Kidney (tissue), 13 donors: ENCODE measurements at regions not wholly inside any gene's neighbourhood (a gene's known extent, or its start where the extent isn't known, plus 50 kb on each side); places are given as distances from the start of the nearest gene placed in this dataset.

Experiments used
- DNase-seq, 5 donors: peaks; one replicate each; pipeline ENCODE4 v3.0.0-alpha.2; 2013 to 2020
- FAIRE-seq: peaks from 2 replicates; lab custom pipeline; 2012; peaks lifted over from hg19 to GRCh38; lab: Jason Lieb, UNC
- H3K27ac ChIP-seq, 2 donors: one replicate each; pipeline ENCODE4 v1.7.0; 2013; ENCODE audit warnings: low read depth in 2 of 2, low read length in 2 of 2, inconsistent platforms in 1 of 2
- H3K27me3 ChIP-seq: one replicate; pipeline ENCODE4 v1.7.1; 2013; ENCODE audit warnings: low read length, inconsistent platforms; ENCODE audit not compliant: control insufficient read depth, insufficient read depth
- H3K36me3 ChIP-seq, 3 donors: one replicate each; pipeline versions ENCODE4 v1.7.0 to v1.7.1; 2013; ENCODE audit warnings: low read length in 3 of 3, control low read depth in 1 of 3, inconsistent platforms in 1 of 3; ENCODE audit not compliant: insufficient read depth in 3 of 3, control insufficient read depth in 2 of 3
- H3K4me1 ChIP-seq, 3 donors: one replicate each; pipeline versions ENCODE4 v1.7.0 to v1.7.1; 2013; ENCODE audit warnings: low read length in 3 of 3, inconsistent platforms in 1 of 3, low read depth in 1 of 3; ENCODE audit not compliant: control insufficient read depth in 2 of 3, insufficient read depth in 2 of 3
- H3K4me3 ChIP-seq, 3 donors: one replicate each; pipeline versions ENCODE4 v1.7.0 to v1.8.1; 2013; ENCODE audit warnings: low read length in 3 of 3, control low read depth in 1 of 3, inconsistent platforms in 1 of 3
- H3K9ac ChIP-seq, 3 donors: one replicate each; pipeline versions ENCODE4 v1.7.0 to v1.7.1; 2013; ENCODE audit warnings: low read length in 3 of 3, control low read depth in 1 of 3, inconsistent platforms in 1 of 3
- H3K9me3 ChIP-seq, 3 donors: one replicate each; pipeline versions ENCODE4 v1.7.0 to v1.7.1; 2013; ENCODE audit warnings: low read length in 3 of 3, control low read depth in 1 of 3, inconsistent platforms in 1 of 3; ENCODE audit not compliant: control insufficient read depth in 2 of 3, insufficient read depth in 1 of 3
- CTCF ChIP-seq: IDR thresholded peaks from 3 replicates; pipeline ENCODE4 v1.5.1; 2012; ENCODE audit warnings: mild to moderate bottlenecking, moderate library complexity, borderline replicate concordance; ENCODE audit not compliant: insufficient read depth; ENCODE audit errors: extremely low read depth
- intact Hi-C: fragments of 100-400 bp; cut with DNase I; formaldehyde crosslinking; loops from one replicate; pipeline ENCODE4 v1.11.1; 2022
- donor health status: control.
- donor health status: control.
- donor health status: control.
- donor health status: control.
- donor health status: control.
- donor health status: DM: yes; HTN: yes; CAD: no.
- donor health status: Normal renal cell carcinoma (clear cell type).

GRCh38 chr9:135372036-135372435 lies 107.5 kb upstream of the PPP1R26 start:
- H3K27me3 ChIP-seq = no peaks in the 10 kb centered on the region
- no peaks in the 10 kb centered on the region for H3K4me1 ChIP-seq
- peak in 1 of 5 donors; percentile 11 for DNase-seq
- H3K9me3 ChIP-seq = no peaks in the 10 kb centered on the region
- no peak overlapping the region for H3K27ac ChIP-seq
- no peaks in the 10 kb centered on the region for H3K36me3 ChIP-seq
- intact Hi-C loops = no loop called here
- no peak overlapping the region for H3K9ac ChIP-seq
- FAIRE-seq = no peak
- TF ChIP-seq CTCF = no peak
- H3K4me3 ChIP-seq = no peak overlapping the region

GRCh38 chr9:135372501-135373008 lies 107.0 kb upstream of the PPP1R26 start:
- peak in 1 of 5 donors; percentile 17 for DNase-seq

GRCh38 chr9:135373151-135373685 lies 106.4 kb upstream of the PPP1R26 start:
- Histone ChIP-seq H3K27ac (no peak overlapping the region), H3K36me3 (no peaks in the 10 kb centered on the region), H3K4me3 (no peak overlapping the region), H3K4me1 (no peaks in the 10 kb centered on the region), H3K9me3 (no peaks in the 10 kb centered on the region), H3K9ac (no peak overlapping the region), H3K27me3 (no peaks in the 10 kb centered on the region)
- TF ChIP-seq CTCF = no peak
- intact Hi-C loops = no loop called here
- FAIRE-seq = no peak
- DNase-seq = no peak

More at GRCh38 chr9:135372501-135373008, 107.0 kb upstream of the PPP1R26 start:
- Histone ChIP-seq H3K9me3 (no peaks in the 10 kb centered on the region), H3K36me3 (no peaks in the 10 kb centered on the region), H3K9ac (no peak overlapping the region), H3K27me3 (no peaks in the 10 kb centered on the region), H3K4me1 (no peaks in the 10 kb centered on the region), H3K27ac (no peak overlapping the region), H3K4me3 (no peak overlapping the region)
- no peak for TF ChIP-seq CTCF
- FAIRE-seq = no peak
- intact Hi-C loops = no loop called here

GRCh38 chr9:135373820-135374219 lies 105.8 kb upstream of the PPP1R26 start:
- FAIRE-seq = no peak
- H3K36me3 ChIP-seq = no peaks in the 10 kb centered on the region
- intact Hi-C loops = no loop called here

More at GRCh38 chr9:135373820-135374219, 105.8 kb upstream of the PPP1R26 start:
- DNase-seq = peak in 4 of 5 donors; percentile 22 to 64 (median 34)
- no peak overlapping the region for H3K4me3 ChIP-seq
- H3K27me3 ChIP-seq = no peaks in the 10 kb centered on the region
- no peak overlapping the region for H3K27ac ChIP-seq
- H3K4me1 ChIP-seq = no peaks in the 10 kb centered on the region
- TF ChIP-seq CTCF = no peak
- H3K9me3 ChIP-seq = no peaks in the 10 kb centered on the region
- no peak overlapping the region for H3K9ac ChIP-seq
